ENCODE measurements at regions not wholly inside any gene's neighbourhood (a gene's known extent, or its start where the extent isn't known, plus 50 kb on each side); places are given as distances from the start of the nearest gene placed in this dataset.

- DNase-seq (ENCODE audit: low read depth in 3 of 3), result no peak
These were observed 392.2 kb downstream of the ETS1 start for GRCh38 chr11:128195057-128195751.

- DNase-seq (ENCODE audit: low read depth in 3 of 3), result no peak
These were observed 393.1 kb downstream of the ETS1 start for GRCh38 chr11:128194216-128194615.

- DNase-seq (ENCODE audit: low read depth in 3 of 3), result no peak
These were observed 393.7 kb downstream of the ETS1 start for GRCh38 chr11:128193615-128194014.

GRCh38 chr11:128190312-128190711 lies 397.0 kb downstream of the ETS1 start:
- no peak for DNase-seq (ENCODE audit: low read depth in 3 of 3)

GRCh38 chr11:128189823-128190222 lies 397.5 kb downstream of the ETS1 start:
- DNase-seq (ENCODE audit: low read depth in 3 of 3), result no peak

- no peak for DNase-seq (ENCODE audit: low read depth in 3 of 3)
These were observed 398.9 kb downstream of the ETS1 start for GRCh38 chr11:128188346-128189004.

- DNase-seq (ENCODE audit: low read depth in 3 of 3), result no peak
These were observed 399.5 kb downstream of the ETS1 start for GRCh38 chr11:128187835-128188234.

- DNase-seq (ENCODE audit: low read depth in 3 of 3), result no peak
These were observed 400.0 kb downstream of the ETS1 start for GRCh38 chr11:128187377-128187776.

GRCh38 chr11:128184981-128185380 lies 402.4 kb downstream of the ETS1 start:
- no peak for DNase-seq (ENCODE audit: low read depth in 3 of 3)

- no peak for DNase-seq (ENCODE audit: low read depth in 3 of 3)
These were observed 404.5 kb downstream of the ETS1 start for GRCh38 chr11:128182844-128183243.

- no peak for DNase-seq (ENCODE audit: low read depth in 3 of 3)
These were observed 405.4 kb downstream of the ETS1 start for GRCh38 chr11:128181984-128182383.

- DNase-seq (ENCODE audit: low read depth in 3 of 3), result no peak
These were observed 406.3 kb downstream of the ETS1 start for GRCh38 chr11:128181088-128181480.

- DNase-seq (ENCODE audit: low read depth in 3 of 3), result no peak
These were observed 406.8 kb downstream of the ETS1 start for GRCh38 chr11:128180441-128181087.

- DNase-seq (ENCODE audit: low read depth in 3 of 3), result no peak
These were observed 407.8 kb downstream of the ETS1 start for GRCh38 chr11:128179512-128179911.

- DNase-seq (ENCODE audit: low read depth in 3 of 3), result no peak
These were observed 408.3 kb downstream of the ETS1 start for GRCh38 chr11:128179039-128179438.

GRCh38 chr11:128174465-128175291 lies 412.7 kb downstream of the ETS1 start:
- no peak for DNase-seq (ENCODE audit: low read depth in 3 of 3)

- DNase-seq (ENCODE audit: low read depth in 3 of 3), result peak; percentile 70 to 76 (median 73)
These were observed 415.1 kb downstream of the ETS1 start for GRCh38 chr11:128172046-128172878.

- DNase-seq (ENCODE audit: low read depth in 3 of 3), result no peak
These were observed 415.9 kb downstream of the ETS1 start for GRCh38 chr11:128171506-128171905.

GRCh38 chr11:128165572-128165971 lies 421.8 kb downstream of the ETS1 start:
- no peak for DNase-seq (ENCODE audit: low read depth in 3 of 3)

- DNase-seq (ENCODE audit: low read depth in 3 of 3), result no peak
These were observed 423.1 kb downstream of the ETS1 start for GRCh38 chr11:128164080-128164741.

- DNase-seq (ENCODE audit: low read depth in 3 of 3), result no peak
These were observed 425.4 kb downstream of the ETS1 start for GRCh38 chr11:128161994-128162393.
